ENCODE measurements at regions not wholly inside any gene's neighbourhood (a gene's known extent, or its start where the extent isn't known, plus 50 kb on each side); places are given as distances from the start of the nearest gene placed in this dataset.
"Not testable (repeated sequence)": the region's sequence is repeated elsewhere in the genome, so short reads cannot be mapped to it uniquely, and the experiment has no call there.

DNA sequence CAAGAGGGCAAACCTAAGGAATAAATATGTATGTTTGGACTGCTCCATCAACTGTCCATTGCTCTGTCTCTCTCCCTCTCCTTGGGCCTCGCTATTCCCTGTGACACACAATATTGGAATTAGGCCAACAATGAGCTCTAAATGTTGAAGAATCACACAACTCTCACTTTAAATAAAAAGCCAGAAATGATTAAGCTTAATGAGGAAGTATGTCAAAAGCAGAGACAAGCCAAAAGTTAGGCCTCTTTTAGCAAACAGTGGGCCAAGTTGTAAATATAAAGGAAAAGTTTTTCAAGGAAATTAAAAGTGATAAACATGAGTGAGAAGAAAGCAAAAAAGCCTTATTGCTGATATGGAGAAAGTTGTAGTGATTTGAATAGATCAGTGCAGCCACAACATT is 141.0 kb downstream of the VGLL3 start:
- H3K4me3 ChIP-seq (ENCODE audit: low read depth, low read length), result no peak overlapping the region
- ATAC-seq (ENCODE audit: low read depth in 2 of 2), result no peak
- Mint-ChIP-seq H3K36me3 (no peaks in the 10 kb centered on the region), H3K27me3 (no peaks in the 10 kb centered on the region), H3K4me1 (peaks cover 0 to 5% (median 0%) of the 10 kb centered on the region in 4 donors), H3K27ac (no peak overlapping the region), H3K4me3 (no peak overlapping the region), H3K9me3 (peaks cover 0 to 19% (median 3%) of the 10 kb centered on the region in 7 donors)
- H3K4me1 ChIP-seq (ENCODE audit: control insufficient read depth, insufficient read depth, low read length, poor library complexity, severe bottlenecking), result no peaks in the 10 kb centered on the region
- no peaks in the 10 kb centered on the region for H3K36me3 ChIP-seq (ENCODE audit: control insufficient read depth, insufficient read depth, low read length)
- no peak overlapping the region for H3K27ac ChIP-seq (ENCODE audit: insufficient read depth, low read length, poor library complexity, severe bottlenecking)
- H3K9me3 ChIP-seq (ENCODE audit: control insufficient read depth in 2 of 2, low read length in 2 of 2), result no peaks in the 10 kb centered on the region
- no peaks in the 10 kb centered on the region for H3K27me3 ChIP-seq (ENCODE audit: control insufficient read depth, insufficient read depth, low read length)
- no peak for DNase-seq

DNA sequence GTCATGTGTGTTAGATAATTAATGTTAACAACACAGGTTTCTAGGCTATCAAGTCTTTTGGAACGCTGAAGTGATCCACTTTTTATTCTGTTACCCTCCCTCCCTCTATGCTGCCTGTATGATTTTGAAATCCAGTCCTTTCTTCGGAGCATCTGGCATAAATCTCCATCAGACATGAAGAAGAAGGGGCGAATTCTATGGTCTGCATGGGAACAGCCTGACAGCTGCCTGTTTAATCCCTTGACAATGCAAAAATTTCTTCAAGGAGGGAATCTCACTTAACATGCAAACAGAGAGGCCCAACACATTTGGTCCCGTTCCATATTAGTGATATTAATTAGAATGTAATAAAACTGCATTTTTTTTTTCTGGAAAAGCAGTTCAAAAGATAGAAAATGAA is 145.2 kb downstream of the VGLL3 start:
- ATAC-seq (ENCODE audit: low read depth in 2 of 2) (no peak), DNase-seq (no peak)
- H3K36me3 Mint-ChIP-seq, result no peaks in the 10 kb centered on the region
- H3K9me3 Mint-ChIP-seq, result peaks cover 0 to 13% (median 2%) of the 10 kb centered on the region in 7 donors
- H3K36me3 ChIP-seq (ENCODE audit: control insufficient read depth, insufficient read depth, low read length), result no peaks in the 10 kb centered on the region
- no peak overlapping the region for H3K4me3 Mint-ChIP-seq
- H3K4me3 ChIP-seq (ENCODE audit: low read depth, low read length), result no peak overlapping the region
- H3K4me1 ChIP-seq (ENCODE audit: control insufficient read depth, insufficient read depth, low read length, poor library complexity, severe bottlenecking), result no peaks in the 10 kb centered on the region
- H3K9me3 ChIP-seq (ENCODE audit: control insufficient read depth in 2 of 2, low read length in 2 of 2), result no peaks in the 10 kb centered on the region
- no peak overlapping the region for H3K27ac Mint-ChIP-seq
- H3K27ac ChIP-seq (ENCODE audit: insufficient read depth, low read length, poor library complexity, severe bottlenecking), result no peak overlapping the region
- no peaks in the 10 kb centered on the region for H3K27me3 Mint-ChIP-seq
- no peaks in the 10 kb centered on the region for H3K4me1 Mint-ChIP-seq
- no peaks in the 10 kb centered on the region for H3K27me3 ChIP-seq (ENCODE audit: control insufficient read depth, insufficient read depth, low read length)

DNA sequence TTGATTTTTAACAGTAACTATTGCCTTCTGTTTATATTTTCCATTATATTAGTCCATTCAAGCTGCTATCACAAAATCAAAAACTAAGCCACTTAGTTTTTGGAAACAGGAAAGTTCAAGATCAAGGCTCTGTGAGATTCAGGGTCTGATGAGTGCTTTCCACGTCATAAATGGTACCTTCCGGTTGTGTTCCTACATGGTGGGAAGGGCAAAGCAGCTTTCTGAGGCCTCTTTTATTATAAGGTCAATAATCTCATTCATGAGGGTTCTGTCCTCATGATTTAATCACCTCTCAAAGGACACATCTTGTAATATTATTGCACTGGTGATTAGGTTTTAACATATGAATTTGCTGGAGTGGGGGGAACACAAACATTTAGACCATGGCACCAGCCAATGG is 152.0 kb downstream of the VGLL3 start:
- Histone ChIP-seq H3K4me3 (ENCODE audit: low read depth, low read length) (no peak overlapping the region), H3K27me3 (ENCODE audit: control insufficient read depth, insufficient read depth, low read length) (no peaks in the 10 kb centered on the region), H3K9me3 (ENCODE audit: control insufficient read depth in 2 of 2, low read length in 2 of 2) (peaks cover 0 to 1% of the 10 kb centered on the region in 2 experiments), H3K4me1 (ENCODE audit: control insufficient read depth, insufficient read depth, low read length, poor library complexity, severe bottlenecking) (no peaks in the 10 kb centered on the region), H3K27ac (ENCODE audit: insufficient read depth, low read length, poor library complexity, severe bottlenecking) (no peak overlapping the region), H3K36me3 (ENCODE audit: control insufficient read depth, insufficient read depth, low read length) (no peaks in the 10 kb centered on the region)
- DNase-seq (no peak), ATAC-seq (ENCODE audit: low read depth in 2 of 2) (no peak)
- Mint-ChIP-seq H3K27ac (no peak overlapping the region), H3K4me1 (no peaks in the 10 kb centered on the region), H3K9me3 (peaks cover 0 to 10% (median 6%) of the 10 kb centered on the region in 7 donors), H3K4me3 (no peak overlapping the region), H3K27me3 (no peaks in the 10 kb centered on the region), H3K36me3 (no peaks in the 10 kb centered on the region)

DNA sequence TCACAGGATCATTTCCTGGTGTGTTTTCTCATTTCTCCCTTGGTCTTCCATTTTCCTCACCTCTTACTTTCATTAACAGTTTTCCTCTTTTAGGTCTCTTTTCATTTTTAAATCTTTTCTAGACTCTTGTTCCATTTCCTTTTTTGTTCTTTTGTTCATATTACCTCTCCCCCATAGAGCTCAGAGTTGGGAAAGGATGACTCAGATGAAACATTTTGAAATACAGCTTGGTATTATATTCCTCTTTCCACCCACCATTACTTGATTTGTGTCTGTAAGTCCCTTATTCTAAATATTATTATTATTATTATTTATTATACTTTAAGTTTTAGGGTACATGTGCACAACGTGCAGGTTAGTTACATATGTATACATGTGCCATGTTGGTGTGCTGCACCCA is 153.1 kb downstream of the VGLL3 start:
- H3K27ac Mint-ChIP-seq, result no peak overlapping the region
- no peak overlapping the region for H3K4me3 Mint-ChIP-seq

DNA sequence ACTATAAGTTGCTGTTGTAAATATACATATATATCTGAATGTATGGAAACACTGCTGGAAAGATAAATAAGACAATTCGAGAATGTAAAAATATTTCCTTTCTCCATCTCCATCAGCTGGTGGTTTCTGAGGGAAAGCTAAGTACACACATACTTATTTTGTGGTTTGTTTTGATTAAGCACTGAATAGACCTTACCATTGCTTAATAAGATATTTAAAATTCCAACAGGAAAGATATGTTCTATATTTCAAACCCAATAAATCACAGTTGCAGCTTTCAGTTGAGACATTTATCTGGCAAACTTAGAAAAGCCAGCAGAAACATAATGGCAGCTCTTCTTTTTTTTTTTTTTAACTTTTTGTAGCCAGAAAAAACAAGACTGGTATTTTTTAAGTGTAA is 160.4 kb downstream of the VGLL3 start:
- ATAC-seq (ENCODE audit: low read depth in 2 of 2), result no peak
- H3K27ac Mint-ChIP-seq, result no peak overlapping the region

More for the DNA sequence above, 153.1 kb downstream of the VGLL3 start:
- Histone ChIP-seq H3K27me3 (ENCODE audit: control insufficient read depth, insufficient read depth, low read length) (no peaks in the 10 kb centered on the region), H3K4me3 (ENCODE audit: low read depth, low read length) (no peak overlapping the region), H3K9me3 (ENCODE audit: control insufficient read depth in 2 of 2, low read length in 2 of 2) (peaks cover 0 to 1% of the 10 kb centered on the region in 2 experiments), H3K27ac (ENCODE audit: insufficient read depth, low read length, poor library complexity, severe bottlenecking) (no peak overlapping the region), H3K4me1 (ENCODE audit: control insufficient read depth, insufficient read depth, low read length, poor library complexity, severe bottlenecking) (no peaks in the 10 kb centered on the region), H3K36me3 (ENCODE audit: control insufficient read depth, insufficient read depth, low read length) (no peaks in the 10 kb centered on the region)
- DNase-seq, result no peak
- ATAC-seq (ENCODE audit: low read depth in 2 of 2), result no peak
- H3K4me1 Mint-ChIP-seq, result no peaks in the 10 kb centered on the region
- no peaks in the 10 kb centered on the region for H3K36me3 Mint-ChIP-seq
- H3K9me3 Mint-ChIP-seq, result peaks cover 0 to 15% (median 5%) of the 10 kb centered on the region in 7 donors
- no peaks in the 10 kb centered on the region for H3K27me3 Mint-ChIP-seq

DNA sequence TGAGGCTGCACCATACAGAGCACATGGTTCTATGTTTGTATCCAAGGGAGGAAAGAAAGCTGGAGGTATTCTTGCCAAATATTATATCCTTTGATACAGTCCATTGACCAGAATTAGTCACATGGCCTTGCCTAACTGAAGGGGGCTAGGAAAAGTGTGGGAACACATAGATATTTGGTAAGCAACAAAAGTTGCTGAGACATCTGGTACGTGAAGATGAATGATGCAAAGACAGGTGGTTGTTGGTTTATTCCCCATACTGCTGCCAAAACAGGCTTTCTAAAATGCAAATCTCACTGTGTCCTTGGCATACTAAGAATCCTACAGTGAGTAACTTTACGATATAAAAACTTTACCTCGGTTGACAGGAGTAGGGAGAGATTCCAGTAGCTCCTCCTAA is 162.2 kb downstream of the VGLL3 start:
- Mint-ChIP-seq H3K9me3 (peaks cover 0 to 15% (median 4%) of the 10 kb centered on the region in 7 donors), H3K36me3 (no peaks in the 10 kb centered on the region), H3K4me1 (no peaks in the 10 kb centered on the region), H3K27ac (no peak overlapping the region), H3K27me3 (no peaks in the 10 kb centered on the region), H3K4me3 (no peak overlapping the region)
- peaks cover 0 to 2% of the 10 kb centered on the region in 2 experiments for H3K9me3 ChIP-seq (ENCODE audit: control insufficient read depth in 2 of 2, low read length in 2 of 2)
- H3K27me3 ChIP-seq (ENCODE audit: control insufficient read depth, insufficient read depth, low read length), result no peaks in the 10 kb centered on the region
- H3K27ac ChIP-seq (ENCODE audit: insufficient read depth, low read length, poor library complexity, severe bottlenecking), result no peak overlapping the region
- H3K4me3 ChIP-seq (ENCODE audit: low read depth, low read length), result no peak overlapping the region
- ATAC-seq (ENCODE audit: low read depth in 2 of 2) (no peak), DNase-seq (no peak)
- H3K36me3 ChIP-seq (ENCODE audit: control insufficient read depth, insufficient read depth, low read length), result no peaks in the 10 kb centered on the region
- no peaks in the 10 kb centered on the region for H3K4me1 ChIP-seq (ENCODE audit: control insufficient read depth, insufficient read depth, low read length, poor library complexity, severe bottlenecking)

More for the DNA sequence above, 160.4 kb downstream of the VGLL3 start:
- H3K36me3 Mint-ChIP-seq, result no peaks in the 10 kb centered on the region
- H3K4me1 ChIP-seq (ENCODE audit: control insufficient read depth, insufficient read depth, low read length, poor library complexity, severe bottlenecking), result no peaks in the 10 kb centered on the region
- no peaks in the 10 kb centered on the region for H3K4me1 Mint-ChIP-seq
- H3K9me3 Mint-ChIP-seq, result peaks cover 0 to 15% (median 11%) of the 10 kb centered on the region in 7 donors
- H3K4me3 ChIP-seq (ENCODE audit: low read depth, low read length), result no peak overlapping the region
- no peaks in the 10 kb centered on the region for H3K27me3 ChIP-seq (ENCODE audit: control insufficient read depth, insufficient read depth, low read length)
- no peak overlapping the region for H3K4me3 Mint-ChIP-seq
- peaks cover 0 to 1% of the 10 kb centered on the region in 2 experiments for H3K9me3 ChIP-seq (ENCODE audit: control insufficient read depth in 2 of 2, low read length in 2 of 2)
- H3K27ac ChIP-seq (ENCODE audit: insufficient read depth, low read length, poor library complexity, severe bottlenecking), result no peak overlapping the region
- no peak for DNase-seq
- H3K27me3 Mint-ChIP-seq, result no peaks in the 10 kb centered on the region
- H3K36me3 ChIP-seq (ENCODE audit: control insufficient read depth, insufficient read depth, low read length), result no peaks in the 10 kb centered on the region

DNA sequence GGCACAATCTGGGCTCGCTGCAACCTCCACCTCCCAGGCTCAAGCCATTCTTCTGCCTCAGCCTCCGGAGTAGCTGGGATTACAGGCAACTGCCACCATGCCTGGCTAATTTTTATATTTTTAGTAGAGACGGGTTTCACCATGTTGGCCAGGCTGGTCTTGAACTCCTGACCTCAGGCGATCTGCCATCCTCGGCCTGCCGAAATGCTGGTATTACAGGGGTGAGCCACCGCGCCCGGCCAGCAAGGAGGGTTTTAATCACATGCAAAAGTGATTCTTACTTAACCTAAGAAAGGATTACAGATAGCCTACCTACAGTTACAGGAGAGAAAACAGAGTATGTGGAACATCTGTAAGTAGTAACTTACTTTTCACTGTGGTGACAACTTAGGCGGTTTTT is 163.4 kb downstream of the VGLL3 start:
- ATAC-seq (ENCODE audit: low read depth in 2 of 2); H3K27ac ChIP-seq (ENCODE audit: insufficient read depth, low read length, poor library complexity, severe bottlenecking); H3K36me3 ChIP-seq (ENCODE audit: control insufficient read depth, insufficient read depth, low read length); H3K27me3 ChIP-seq (ENCODE audit: control insufficient read depth, insufficient read depth, low read length); H3K4me1 Mint-ChIP-seq; H3K9me3 ChIP-seq (ENCODE audit: control insufficient read depth in 2 of 2, low read length in 2 of 2); H3K4me3 ChIP-seq (ENCODE audit: low read depth, low read length); H3K27ac Mint-ChIP-seq; H3K4me1 ChIP-seq (ENCODE audit: control insufficient read depth, insufficient read depth, low read length, poor library complexity, severe bottlenecking); H3K36me3 Mint-ChIP-seq; H3K27me3 Mint-ChIP-seq; H3K4me3 Mint-ChIP-seq; DNase-seq: not testable (repeated sequence)
- peaks cover 0 to 13% (median 4%) of the 10 kb centered on the region in 7 donors for H3K9me3 Mint-ChIP-seq

DNA sequence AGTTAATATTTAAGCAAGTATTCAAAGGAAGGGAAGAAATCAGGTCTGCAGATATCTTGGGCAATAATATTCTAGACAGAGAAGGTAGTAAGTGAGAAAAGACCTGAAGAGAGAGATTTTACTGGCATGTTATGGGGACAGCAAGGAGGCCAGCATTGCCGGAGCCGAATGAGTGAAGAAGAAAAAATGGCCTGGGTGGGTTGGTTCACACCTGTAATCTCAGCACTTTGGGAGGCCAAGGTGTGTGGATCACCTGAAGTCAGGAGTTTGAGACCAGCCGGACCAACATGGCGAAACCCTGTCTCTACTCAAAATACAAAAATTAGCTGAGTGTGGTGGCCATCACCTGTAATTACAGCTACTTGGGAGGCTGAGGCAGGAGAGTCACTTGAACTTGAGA is 164.7 kb downstream of the VGLL3 start:
- Histone ChIP-seq H3K27me3 (ENCODE audit: control insufficient read depth, insufficient read depth, low read length) (no peaks in the 10 kb centered on the region), H3K4me1 (ENCODE audit: control insufficient read depth, insufficient read depth, low read length, poor library complexity, severe bottlenecking) (no peaks in the 10 kb centered on the region), H3K27ac (ENCODE audit: insufficient read depth, low read length, poor library complexity, severe bottlenecking) (no peak overlapping the region), H3K9me3 (ENCODE audit: control insufficient read depth in 2 of 2, low read length in 2 of 2) (peaks cover 0 to 2% of the 10 kb centered on the region in 2 experiments), H3K36me3 (ENCODE audit: control insufficient read depth, insufficient read depth, low read length) (no peaks in the 10 kb centered on the region), H3K4me3 (ENCODE audit: low read depth, low read length) (no peak overlapping the region)
- peaks cover 0 to 11% (median 4%) of the 10 kb centered on the region in 7 donors for H3K9me3 Mint-ChIP-seq
- H3K36me3 Mint-ChIP-seq, result no peaks in the 10 kb centered on the region
- no peak for ATAC-seq (ENCODE audit: low read depth in 2 of 2)
- no peaks in the 10 kb centered on the region for H3K4me1 Mint-ChIP-seq
- no peaks in the 10 kb centered on the region for H3K27me3 Mint-ChIP-seq
- no peak for DNase-seq
- H3K4me3 Mint-ChIP-seq, result no peak overlapping the region
- no peak overlapping the region for H3K27ac Mint-ChIP-seq

Data from CD4-positive, CD25-positive, alpha-beta regulatory T cell (primary cell).